HEK293T (cell line): ENCODE measurements at regions not wholly inside any gene's neighbourhood (a gene's known extent, or its start where the extent isn't known, plus 50 kb on each side); places are given as distances from the start of the nearest gene placed in this dataset.
"Not testable (repeated sequence)": the region's sequence is repeated elsewhere in the genome, so short reads cannot be mapped to it uniquely, and the experiment has no call there.

Experiments used
- CTCF ChIA-PET: fragments of 350-600 bp; formaldehyde crosslinking; extraction: SDS; loops from one replicate; lab custom pipeline; 2021; ENCODE audit warnings: antibody characterized with exemption, inconsistent platforms; lab: Yijun Ruan, JAX
- POLR2A ChIA-PET: fragments of 350-600 bp; formaldehyde crosslinking; extraction: SDS; loops from one replicate; lab custom pipeline; 2020; ENCODE audit warnings: antibody characterized with exemption, inconsistent platforms; lab: Yijun Ruan, JAX
- DNase-seq: peaks from one replicate; pipeline ENCODE4 v3.0.0; 2012; ENCODE audit warnings: mixed read lengths; ENCODE audit errors: extremely low spot score
- ARNT ChIP-seq: fragments of 450-650 bp; IDR thresholded peaks from 2 replicates; pipeline ENCODE4 v1.6.1; 2017; ENCODE audit warnings: mild to moderate bottlenecking
- BHLHE40 ChIP-seq: fragments of 450-650 bp; IDR thresholded peaks from 2 replicates; pipeline ENCODE4 v1.6.1; 2016; ENCODE audit warnings: mild to moderate bottlenecking, moderate library complexity, borderline replicate concordance
- CTBP1 ChIP-seq: fragments of 450-650 bp; IDR thresholded peaks from 2 replicates; pipeline ENCODE4 v1.6.1; 2016; ENCODE audit warnings: borderline replicate concordance
- ELF4 ChIP-seq: fragments of 450-650 bp; IDR thresholded peaks from 2 replicates; pipeline ENCODE4 v1.6.1; 2017; ENCODE audit warnings: antibody characterized with exemption
- FOXA1 ChIP-seq: fragments of 450-650 bp; IDR thresholded peaks from 2 replicates; pipeline ENCODE4 v1.6.1; 2016; ENCODE audit warnings: mild to moderate bottlenecking
- FOXK2 ChIP-seq: fragments of 450-650 bp; IDR thresholded peaks from 2 replicates; pipeline ENCODE4 v1.6.1; 2016; ENCODE audit warnings: mild to moderate bottlenecking
- FOXM1 ChIP-seq: fragments of 450-650 bp; IDR thresholded peaks from 2 replicates; pipeline ENCODE4 v1.6.1; 2017; ENCODE audit warnings: mild to moderate bottlenecking, borderline replicate concordance
- HDGF ChIP-seq: fragments of 450-650 bp; IDR thresholded peaks from 2 replicates; pipeline ENCODE4 v1.6.1; 2017; ENCODE audit warnings: antibody characterized with exemption, borderline replicate concordance
- L3MBTL2 ChIP-seq: fragments of 450-650 bp; conservative IDR thresholded peaks from 2 replicates; pipeline ENCODE4 v1.6.1; 2016; ENCODE audit warnings: mild to moderate bottlenecking
- LEF1 ChIP-seq: fragments of 450-650 bp; IDR thresholded peaks from 2 replicates; pipeline ENCODE4 v1.6.1; 2017; ENCODE audit warnings: mild to moderate bottlenecking, borderline replicate concordance
- NFRKB ChIP-seq: fragments of 450-650 bp; IDR thresholded peaks from 2 replicates; pipeline ENCODE4 v1.6.1; 2016; ENCODE audit warnings: mild to moderate bottlenecking, moderate library complexity
- PKNOX1 ChIP-seq: fragments of 450-650 bp; IDR thresholded peaks from 2 replicates; pipeline ENCODE4 v1.6.1; 2016
- SP1 ChIP-seq: fragments of 450-650 bp; IDR thresholded peaks from 2 replicates; pipeline ENCODE4 v1.6.1; 2017
- SUZ12 ChIP-seq: fragments of 450-650 bp; IDR thresholded peaks from 2 replicates; pipeline ENCODE4 v1.6.1; 2016; ENCODE audit warnings: mild to moderate bottlenecking
- TARDBP ChIP-seq: fragments of 450-650 bp; IDR thresholded peaks from 2 replicates; pipeline ENCODE4 v1.6.1; 2016
- ZNF384 ChIP-seq: fragments of 450-650 bp; IDR thresholded peaks from 2 replicates; pipeline ENCODE4 v1.6.1; 2016

- no peak for DNase-seq
- ChIA-PET CTCF (no interaction called here), POLR2A (no interaction called here)
- TF ChIP-seq SUZ12 (no peak), HDGF (no peak), ARNT (no peak), BHLHE40 (no peak), TARDBP (no peak), FOXK2 (no peak), ZNF384 (no peak), LEF1 (no peak), ELF4 (no peak), SP1 (no peak), FOXM1 (no peak), L3MBTL2 (no peak), CTBP1 (no peak), NFRKB (no peak), FOXA1 (no peak), PKNOX1 (no peak)
Observed at GRCh38 chr7:55261386-55261770, 103.8 kb upstream of the LANCL2 start.

- POLR2A ChIA-PET, DNase-seq: not testable (repeated sequence)
- CTCF ChIA-PET: interaction anchor here (0.7 to 2.4 kb wide), 2 partner anchors 10 to 326 kb away, joined by 3 to 8 read pairs; no protein-coding TSS in a partner anchor
Observed at GRCh38 chr7:55265328-55265727, 99.8 kb upstream of the LANCL2 start.

GRCh38 chr7:55265836-55266642 lies 99.1 kb upstream of the LANCL2 start:
- ChIA-PET POLR2A (no interaction called here), CTCF (interaction anchor here (0.7 to 2.4 kb wide), 2 partner anchors 11 to 326 kb away, joined by 3 to 8 read pairs; no protein-coding TSS in a partner anchor)
- no peak for DNase-seq
- no peak for TF ChIP-seq FOXK2
- no peak for TF ChIP-seq ARNT
- no peak for TF ChIP-seq ELF4
- TF ChIP-seq NFRKB: no peak
- TF ChIP-seq SUZ12: no peak
- no peak for TF ChIP-seq PKNOX1
- TF ChIP-seq FOXM1: no peak
- TF ChIP-seq SP1: no peak
- TF ChIP-seq CTBP1: no peak
- TF ChIP-seq TARDBP: no peak
- TF ChIP-seq ZNF384: no peak
- no peak for TF ChIP-seq LEF1
- no peak for TF ChIP-seq FOXA1
- TF ChIP-seq BHLHE40: no peak

- CTCF ChIA-PET: interaction anchor here (0.6 kb wide), 1 partner anchor 143 kb away, joined by 8 read pairs; no protein-coding TSS in a partner anchor
- TF ChIP-seq SUZ12 (no peak), HDGF (no peak), LEF1 (no peak), BHLHE40 (no peak), FOXA1 (no peak), NFRKB (no peak), FOXM1 (no peak), CTBP1 (no peak), TARDBP (no peak), PKNOX1 (no peak), L3MBTL2 (no peak)
- POLR2A ChIA-PET: no interaction called here
- no peak for DNase-seq
Observed at GRCh38 chr7:55271069-55271626, 94.0 kb upstream of the LANCL2 start.

- DNase-seq: no peak
- no peak for TF ChIP-seq ZNF384
- TF ChIP-seq L3MBTL2: no peak
- TF ChIP-seq CTBP1: no peak
- no peak for TF ChIP-seq HDGF
- TF ChIP-seq PKNOX1: no peak
- no peak for TF ChIP-seq FOXM1
- TF ChIP-seq FOXK2: no peak
- TF ChIP-seq NFRKB: no peak
- TF ChIP-seq SUZ12: no peak
- TF ChIP-seq ELF4: no peak
- no peak for TF ChIP-seq ARNT
- no peak for TF ChIP-seq LEF1
- TF ChIP-seq FOXA1: no peak
- POLR2A ChIA-PET: no interaction called here
- CTCF ChIA-PET: interaction anchor here (0.6 kb wide), 1 partner anchor 143 kb away, joined by 8 read pairs; no protein-coding TSS in a partner anchor
Observed at GRCh38 chr7:55271661-55272060, 93.5 kb upstream of the LANCL2 start.
